NCI-H146 treated with DMSO at 0.1 percent for 48 hours (cell line): ENCODE measurements at regions not wholly inside any gene's neighbourhood (a gene's known extent, or its start where the extent isn't known, plus 50 kb on each side); places are given as distances from the start of the nearest gene placed in this dataset.
"Not testable (repeated sequence)": the region's sequence is repeated elsewhere in the genome, so short reads cannot be mapped to it uniquely, and the experiment has no call there.

ENCODE experiments used
- DNase-seq: peaks from one replicate; lab custom pipeline; 2025; ENCODE audit not compliant: unreplicated experiment; lab: John Stamatoyannopoulos, UW

GRCh38 chr10:18735711-18736110 lies 76.5 kb downstream of the ARL5B start:
- DNase-seq, result no peak

- no peak for DNase-seq
Observed at GRCh38 chr10:18737236-18737635, 78.0 kb downstream of the ARL5B start.

- DNase-seq, result no peak
Observed at GRCh38 chr10:18737841-18738240, 78.6 kb downstream of the ARL5B start.

- no peak for DNase-seq
Observed at GRCh38 chr10:18738835-18739234, 79.6 kb downstream of the ARL5B start.

- no peak for DNase-seq
Observed at GRCh38 chr10:18743926-18744325, 84.7 kb downstream of the ARL5B start.

- DNase-seq, result peak; percentile 99
Observed at GRCh38 chr10:18753312-18753895, 94.2 kb downstream of the ARL5B start.

GRCh38 chr10:18759575-18759974 lies 100.3 kb downstream of the ARL5B start:
- no peak for DNase-seq

DNA sequence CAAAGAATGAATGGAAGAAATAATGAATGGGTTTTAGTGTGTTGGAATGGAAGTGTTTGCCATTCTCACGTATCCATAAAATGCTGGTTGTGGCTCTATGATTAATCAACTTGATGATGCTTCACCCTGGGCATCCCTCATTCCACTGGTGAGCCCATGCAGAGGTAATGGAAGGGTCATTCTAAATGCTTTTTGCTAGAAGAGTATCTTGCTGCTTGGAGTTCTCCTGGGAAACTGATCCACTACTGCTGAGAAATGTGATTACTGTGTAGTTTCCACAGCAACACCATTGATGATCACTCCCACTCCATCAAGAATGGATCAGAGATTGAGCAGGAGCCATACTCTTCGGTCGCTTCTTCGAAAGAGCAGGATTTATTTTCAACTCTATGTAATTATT lies 101.6 kb downstream of the ARL5B start:
- no peak for DNase-seq

DNA sequence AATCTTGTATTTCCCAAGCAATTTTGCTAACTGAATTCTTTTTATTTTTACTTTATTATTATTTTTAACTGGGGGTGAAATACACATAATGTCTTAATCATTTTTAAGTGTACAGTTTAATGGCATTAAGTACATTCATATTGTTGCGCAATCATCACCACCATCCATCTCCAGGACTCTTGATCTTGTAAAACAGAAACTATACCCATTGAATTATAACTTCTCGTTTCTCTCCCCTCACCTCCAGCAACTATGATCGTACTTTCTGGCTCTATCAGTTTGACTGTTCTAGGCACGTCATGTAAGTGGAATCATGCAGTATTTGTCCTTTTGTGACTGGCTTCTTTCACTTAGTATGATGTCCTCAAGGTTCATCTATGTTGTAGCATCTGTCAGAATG lies 108.8 kb downstream of the ARL5B start:
- DNase-seq, result no peak

DNA sequence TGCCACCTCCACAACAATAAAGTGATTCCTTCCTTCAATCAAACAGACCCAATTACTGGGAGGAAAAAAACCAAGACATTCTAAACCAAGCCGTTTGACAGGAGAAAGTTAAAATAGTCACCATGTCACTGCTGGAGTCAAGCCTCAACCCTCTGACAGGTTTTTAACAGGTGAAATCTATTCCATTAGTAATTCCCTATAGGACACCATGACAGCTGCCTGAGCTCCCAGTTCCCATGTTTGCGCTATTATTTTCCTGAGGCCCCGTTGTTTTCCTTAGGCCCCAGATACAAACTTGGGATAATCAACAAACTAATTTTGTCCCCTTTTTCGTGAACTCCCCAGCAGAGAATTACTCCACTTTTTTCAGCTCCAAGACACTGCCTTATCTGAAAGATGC lies 113.9 kb downstream of the ARL5B start:
- DNase-seq, result no peak

DNA sequence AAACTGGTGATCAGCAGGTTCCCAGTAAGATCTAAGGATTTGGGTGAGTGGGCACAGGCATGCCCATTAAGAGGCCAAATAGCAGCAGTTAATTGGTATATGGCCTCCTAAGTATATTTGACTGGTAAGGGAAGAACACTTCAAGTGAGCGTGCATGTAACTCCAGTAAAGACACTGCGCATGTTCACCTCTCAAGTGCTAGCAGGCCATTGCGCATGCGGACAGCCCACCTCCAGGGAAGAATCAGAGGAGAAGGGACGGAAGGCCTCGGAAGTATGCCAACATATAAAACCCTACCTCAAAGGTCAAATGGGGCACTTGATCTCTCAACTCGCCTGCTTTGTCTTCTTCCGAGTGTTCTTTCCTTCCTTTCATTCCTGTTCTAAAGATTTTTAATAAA lies 118.0 kb downstream of the ARL5B start:
- DNase-seq, result no peak

GRCh38 chr10:18786478-18786877 lies 127.2 kb downstream of the ARL5B start:
- no peak for DNase-seq

- peak; percentile 82 for DNase-seq
Observed at GRCh38 chr10:18793951-18794350, 134.7 kb downstream of the ARL5B start.

GRCh38 chr10:18795549-18795948 lies 136.3 kb downstream of the ARL5B start:
- no peak for DNase-seq

- no peak for DNase-seq
Observed at GRCh38 chr10:18797286-18797685, 138.1 kb downstream of the ARL5B start.

DNA sequence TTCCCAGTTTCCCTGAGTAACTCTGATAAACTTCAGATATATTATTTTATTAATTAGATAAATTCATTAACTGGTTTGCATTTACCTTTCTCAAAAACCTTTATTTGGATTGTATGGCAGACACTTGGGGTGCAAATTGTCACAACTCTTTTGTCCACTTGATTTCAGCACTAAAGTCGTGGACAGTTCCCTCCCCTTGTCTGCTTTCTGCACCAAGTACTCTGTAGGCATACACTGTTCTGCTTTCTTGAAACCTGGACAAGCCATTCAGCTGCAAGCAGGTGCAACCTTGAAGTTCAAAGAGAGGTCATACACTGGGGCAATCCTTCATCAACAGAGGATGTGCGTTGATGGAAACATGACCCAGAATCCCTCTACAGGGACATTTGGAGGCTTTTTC lies 162.9 kb downstream of the ARL5B start:
- DNase-seq, result peak; percentile 15

DNA sequence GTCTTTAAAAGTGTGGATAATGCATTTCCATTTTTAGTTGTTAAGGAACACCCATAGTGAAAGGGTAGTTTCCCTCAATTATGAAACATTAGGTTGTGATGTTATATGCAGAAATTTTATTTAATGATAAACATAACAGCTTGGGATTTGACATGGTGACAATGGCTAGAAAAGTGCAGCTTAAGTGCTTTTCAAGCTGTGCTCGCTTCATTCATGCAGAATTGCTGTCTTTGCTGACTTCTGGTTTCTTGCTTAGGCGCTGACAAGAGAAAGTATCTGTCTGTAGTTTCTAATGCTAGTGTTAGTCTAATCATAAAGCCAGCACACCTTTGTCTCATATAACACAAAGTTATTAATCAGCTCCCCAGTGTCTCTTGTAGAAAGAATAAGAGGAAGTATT lies 170.0 kb downstream of the ARL5B start:
- DNase-seq, result peak; percentile 10

GRCh38 chr10:18830277-18830676 lies 171.0 kb downstream of the ARL5B start:
- no peak for DNase-seq

- not testable (repeated sequence) for DNase-seq
Observed at GRCh38 chr10:18856623-18857022, 192.0 kb upstream of the MALRD1 start.

- no peak for DNase-seq
Observed at GRCh38 chr10:18859659-18860058, 188.9 kb upstream of the MALRD1 start.

GRCh38 chr10:18860186-18860585 lies 188.4 kb upstream of the MALRD1 start:
- DNase-seq, result no peak

DNA sequence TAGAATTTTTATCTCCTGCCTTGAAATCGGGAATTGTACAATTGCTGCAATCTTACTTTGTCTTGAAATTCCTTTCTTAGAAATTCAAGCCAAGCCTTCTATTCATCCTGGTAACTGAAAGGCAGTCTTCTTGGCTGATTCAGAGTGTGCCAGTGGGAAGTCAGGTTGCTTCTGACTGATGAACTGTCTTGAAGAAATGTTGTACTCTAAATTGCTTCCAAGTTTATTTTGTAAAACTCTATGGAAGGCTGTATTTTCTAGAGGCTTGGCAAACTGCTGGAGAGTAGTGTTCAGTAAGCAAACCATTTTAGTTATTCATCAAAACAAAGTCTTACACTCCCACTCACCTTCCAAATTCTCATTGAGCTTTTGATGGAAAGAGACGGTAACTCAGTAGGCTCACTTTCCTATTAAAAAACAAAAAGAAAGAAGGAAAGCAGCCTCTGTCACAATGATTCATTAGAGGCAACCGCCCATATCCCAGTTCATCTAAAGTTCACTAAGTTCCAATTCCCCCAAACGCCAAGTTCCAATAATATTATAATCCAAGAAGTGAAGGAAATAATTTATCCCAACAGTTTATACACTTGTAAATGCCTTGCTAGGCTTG lies 187.9 kb upstream of the MALRD1 start:
- DNase-seq, result no peak

GRCh38 chr10:18861382-18861781 lies 187.2 kb upstream of the MALRD1 start:
- DNase-seq, result no peak
